ENCODE measurements at regions not wholly inside any gene's neighbourhood (a gene's known extent, or its start where the extent isn't known, plus 50 kb on each side); places are given as distances from the start of the nearest gene placed in this dataset.

- Histone ChIP-seq H3K79me2 (ENCODE audit: insufficient read depth, low read length) (no peaks in the 10 kb centered on the region), H3K4me2 (ENCODE audit: insufficient read depth, insufficient read length, low read length) (no peak overlapping the region), H3K23ac (ENCODE audit: insufficient read length, low read depth, low read length) (no peak overlapping the region), H3K27me3 (ENCODE audit: insufficient read depth, low read length) (no peaks in the 10 kb centered on the region), H2BK15ac (ENCODE audit: low read depth, low read length) (no peak overlapping the region), H4K91ac (ENCODE audit: insufficient read length, low read depth, low read length) (no peak overlapping the region), H3K23me2 (ENCODE audit: insufficient read length, low read depth, low read length, poor library complexity, severe bottlenecking) (no peaks in the 10 kb centered on the region), H3K79me1 (ENCODE audit: insufficient read depth, low read depth, low read length, poor library complexity, severe bottlenecking) (no peaks in the 10 kb centered on the region), H4K20me1 (ENCODE audit: control insufficient read depth, insufficient read depth, insufficient read length) (no peaks in the 10 kb centered on the region), H2BK20ac (ENCODE audit: low read depth, low read length, poor library complexity, severe bottlenecking) (no peak overlapping the region), H3K9me3 (ENCODE audit: control insufficient read depth, low read depth, low read length) (no peaks in the 10 kb centered on the region), H3T11ph (ENCODE audit: low read length) (no peak overlapping the region), H2BK5ac (ENCODE audit: insufficient read length, low read length) (no peak overlapping the region), H2AK5ac (ENCODE audit: insufficient read length, low read length) (no peak overlapping the region), H2AFZ (ENCODE audit: low read length) (no peak overlapping the region), H3K4me1 (ENCODE audit: insufficient read depth, low read length) (no peaks in the 10 kb centered on the region), H2BK12ac (ENCODE audit: insufficient read length, low read depth, low read length) (no peak overlapping the region), H2BK120ac (ENCODE audit: low read depth, low read length, poor library complexity, severe bottlenecking) (no peak overlapping the region), H4K5ac (ENCODE audit: insufficient read length, low read depth, low read length) (no peak overlapping the region), H3K9ac (ENCODE audit: extremely low read depth, insufficient read length, low read length) (no peak overlapping the region), H3K56ac (ENCODE audit: insufficient read length, low read depth, low read length) (no peak overlapping the region), H3K18ac (ENCODE audit: insufficient read length, low read depth, low read length) (no peak overlapping the region), H4K8ac (replicated peaks; ENCODE audit: insufficient read length, low read depth, low read length) (no peak overlapping the region), H3K27ac (ENCODE audit: insufficient read length, low read depth, low read length) (no peak overlapping the region), H3K14ac (ENCODE audit: insufficient read depth, low read length) (no peak overlapping the region), H3K4ac (ENCODE audit: low read depth, low read length) (no peak overlapping the region)
- Mint-ChIP-seq H3K36me3 (ENCODE audit: insufficient read depth in 1 of 3, low read depth in 3 of 3) (no peaks in the 10 kb centered on the region), H3K27ac (no peak overlapping the region), H3K4me1 (no peaks in the 10 kb centered on the region), H3K27me3 (ENCODE audit: low read depth) (no peaks in the 10 kb centered on the region), H3K4me3 (no peak overlapping the region), H3K9me3 (no peaks in the 10 kb centered on the region)
- no CpG with 5 or more reads among the region's 5 CpGs for WGBS (ENCODE audit: extremely low coverage, insufficient read length, low lambda C conversion rate)
- no peak for DNase-seq
- TF ChIP-seq CTCF (conservative IDR thresholded peaks at IDR 0.05) = no peak
Measured at GRCh38 chr4:115729739-115730266, 616.4 kb upstream of the NDST4 start.
